NCI-H1092 treated with DMSO at 0.1 percent for 48 hours (cell line): ENCODE measurements at regions not wholly inside any gene's neighbourhood (a gene's known extent, or its start where the extent isn't known, plus 50 kb on each side); places are given as distances from the start of the nearest gene placed in this dataset.
"Not testable (repeated sequence)": the region's sequence is repeated elsewhere in the genome, so short reads cannot be mapped to it uniquely, and the experiment has no call there.

Experiments
- DNase-seq: peaks from one replicate; lab custom pipeline; 2025; lab: John Stamatoyannopoulos, UW

GRCh38 chr4:42284030-42284429 is 113.3 kb upstream of the SHISA3 start:
- DNase-seq, result no peak

- not testable (repeated sequence) for DNase-seq
Observed at GRCh38 chr4:42288876-42289275, 108.4 kb upstream of the SHISA3 start.

DNA sequence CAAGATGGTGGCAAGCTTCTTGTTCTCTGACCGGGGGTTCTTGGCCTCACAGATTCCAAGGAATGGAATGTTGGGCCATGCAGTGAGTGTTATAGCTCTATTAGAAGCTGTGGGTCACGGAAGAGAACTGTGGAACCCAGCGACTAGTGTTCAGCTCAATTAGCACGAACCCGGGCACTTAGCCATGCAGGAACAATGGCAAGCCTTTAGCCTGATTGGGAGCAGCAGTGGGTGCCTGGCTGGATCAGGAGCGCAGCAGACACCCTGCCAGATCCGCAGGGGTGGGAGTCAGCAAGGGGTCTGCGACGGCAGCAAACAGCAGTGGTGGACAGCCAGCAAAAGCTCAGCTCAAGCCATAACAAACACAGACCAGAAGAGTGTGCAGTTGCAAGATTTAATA is 105.1 kb upstream of the SHISA3 start:
- DNase-seq, result peak; percentile 25

DNA sequence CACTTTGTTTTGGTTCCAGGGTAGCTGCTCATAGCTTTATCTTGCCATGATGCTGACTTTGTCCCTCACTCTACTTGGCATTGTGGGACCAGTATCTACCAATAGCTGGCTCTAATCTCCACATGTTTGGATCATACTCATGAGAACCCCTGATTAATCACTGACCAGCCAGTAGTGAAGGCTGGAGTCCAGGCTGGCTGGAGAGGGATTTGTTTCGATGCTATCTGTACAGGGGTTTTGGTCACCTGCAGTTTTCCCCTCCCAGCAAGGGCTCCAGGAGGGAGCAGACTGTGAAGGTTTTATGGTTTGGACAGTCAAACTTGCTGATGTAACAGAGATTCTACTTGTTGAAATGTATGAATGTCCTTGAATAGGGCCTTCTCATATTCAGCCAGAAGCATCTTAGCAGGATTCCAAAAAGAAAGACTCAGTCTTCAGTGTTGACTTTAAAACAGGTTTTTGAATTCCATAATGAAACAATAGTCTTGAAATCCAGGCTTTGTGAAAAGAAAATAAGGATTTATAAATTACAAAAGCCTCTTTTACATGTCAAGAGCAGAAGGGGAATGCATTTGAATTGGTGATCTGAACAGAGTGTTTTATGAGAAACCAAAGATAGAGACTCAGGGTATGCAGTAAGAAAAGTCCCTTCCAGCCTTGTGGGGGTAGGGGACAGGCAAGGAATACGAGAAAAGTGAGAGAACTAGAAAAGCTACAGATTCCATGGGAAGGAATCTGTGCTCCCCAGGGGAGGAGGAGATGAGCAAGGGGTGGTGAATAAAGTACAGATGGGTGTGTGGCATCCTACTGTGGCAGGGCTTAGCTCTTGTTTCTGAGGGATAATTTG is 103.1 kb upstream of the SHISA3 start:
- no peak for DNase-seq

DNA sequence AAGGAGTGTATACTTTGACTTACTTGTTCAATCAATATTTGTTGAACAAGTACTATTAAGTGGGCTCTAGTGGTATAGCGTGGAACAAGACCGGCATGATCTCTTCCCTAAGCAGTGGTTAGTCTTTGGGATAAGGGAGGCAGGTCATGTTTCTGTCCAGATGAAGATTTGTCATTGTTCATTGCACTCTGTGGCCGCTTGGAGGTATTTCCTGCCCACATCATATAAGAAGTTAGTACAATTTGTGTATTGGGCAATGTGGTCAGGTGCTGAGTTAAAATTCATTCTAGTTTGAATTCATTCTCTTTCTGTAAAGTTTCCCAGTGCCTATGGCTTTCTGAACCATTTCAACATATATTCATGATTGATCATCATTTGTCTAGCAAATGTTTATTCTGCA is 101.1 kb upstream of the SHISA3 start:
- DNase-seq, result no peak

DNA sequence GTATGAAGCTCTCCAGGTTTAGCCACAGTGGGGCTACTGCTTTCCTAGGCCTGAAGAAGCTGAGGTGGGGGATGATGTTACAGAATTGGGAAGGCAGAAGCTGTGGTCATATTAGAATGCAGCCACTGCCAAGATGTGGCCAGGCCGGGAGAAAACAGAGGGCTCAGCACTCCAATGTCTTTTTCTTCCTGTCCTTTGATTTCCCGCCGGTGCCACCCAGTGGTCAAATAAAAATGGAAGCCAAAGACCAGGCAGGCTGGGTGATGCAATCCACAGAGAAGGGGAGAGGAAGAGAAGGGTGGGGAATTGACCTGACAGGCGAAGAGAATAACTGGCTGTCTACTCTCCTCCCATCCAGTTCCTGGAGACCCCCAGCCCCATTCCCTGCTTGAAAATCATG is 94.9 kb upstream of the SHISA3 start:
- DNase-seq, result peak; percentile 63

DNA sequence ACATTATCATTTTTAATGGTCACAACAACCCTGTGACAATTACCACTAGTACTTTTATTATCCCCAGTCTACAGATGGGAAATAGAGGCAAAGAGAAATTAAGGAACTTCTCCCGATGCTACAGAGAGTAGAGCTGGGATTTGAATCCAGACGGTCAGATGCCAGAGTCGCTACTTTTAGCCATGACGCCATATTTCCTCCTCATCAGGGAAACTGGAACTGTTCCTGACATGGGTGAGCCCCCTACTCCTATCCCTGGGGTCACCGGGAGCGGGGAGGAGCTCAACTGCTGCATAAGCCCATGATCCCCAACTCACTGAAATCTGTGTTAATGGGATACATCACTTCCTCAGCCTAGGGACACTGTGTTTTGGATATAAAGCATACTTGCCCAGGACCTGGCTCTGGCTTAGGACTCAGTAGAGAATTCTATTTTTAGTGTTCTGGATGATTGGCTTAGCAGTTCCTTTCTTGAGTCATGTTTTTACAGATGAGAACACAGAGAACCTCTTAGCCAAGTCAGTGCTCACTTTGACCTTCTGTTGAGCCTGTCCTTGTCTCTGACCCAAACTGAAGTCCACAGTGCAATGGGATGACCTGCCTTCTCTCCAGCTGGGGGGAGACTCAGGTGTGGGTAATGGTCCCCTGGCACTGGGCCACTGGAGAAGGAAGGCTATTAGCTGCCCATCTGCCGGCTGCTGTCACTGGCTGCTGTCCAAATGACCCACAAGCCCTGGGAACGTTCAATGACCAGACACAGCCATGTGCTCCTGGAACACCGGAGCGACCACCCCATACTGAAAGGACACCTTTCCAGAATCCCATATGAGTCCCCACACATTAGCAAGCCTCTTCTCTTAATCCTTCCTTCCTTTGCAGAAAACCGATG is 90.8 kb upstream of the SHISA3 start:
- peak; percentile 33 for DNase-seq

DNA sequence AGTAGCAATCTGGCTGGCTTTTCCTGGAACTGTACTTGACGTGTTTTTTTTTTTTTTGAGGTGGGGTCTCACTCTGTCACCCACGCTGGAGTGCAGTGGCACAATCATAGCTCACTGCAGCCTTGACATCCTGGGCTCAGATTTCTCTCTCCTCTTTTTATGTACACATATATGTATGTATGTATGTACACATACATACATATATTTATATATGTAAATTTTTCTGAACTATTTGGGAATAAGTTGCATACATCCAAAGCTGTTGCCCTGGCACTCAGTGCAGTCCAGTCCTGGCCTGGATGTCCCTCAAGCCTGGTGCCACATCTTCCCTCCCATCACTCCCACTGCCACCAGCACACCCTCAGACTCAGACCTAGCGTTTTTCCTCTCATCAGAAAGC is 89.0 kb upstream of the SHISA3 start:
- DNase-seq, result no peak

GRCh38 chr4:42309361-42310260 is 87.7 kb upstream of the SHISA3 start:
- DNase-seq, result no peak

- DNase-seq, result no peak
Observed at GRCh38 chr4:42310358-42310757, 86.9 kb upstream of the SHISA3 start.

- DNase-seq, result no peak
Observed at GRCh38 chr4:42310806-42311205, 86.5 kb upstream of the SHISA3 start.

- DNase-seq, result no peak
Observed at GRCh38 chr4:42311591-42311990, 85.7 kb upstream of the SHISA3 start.

- not testable (repeated sequence) for DNase-seq
Observed at GRCh38 chr4:42313420-42313819, 83.9 kb upstream of the SHISA3 start.

DNA sequence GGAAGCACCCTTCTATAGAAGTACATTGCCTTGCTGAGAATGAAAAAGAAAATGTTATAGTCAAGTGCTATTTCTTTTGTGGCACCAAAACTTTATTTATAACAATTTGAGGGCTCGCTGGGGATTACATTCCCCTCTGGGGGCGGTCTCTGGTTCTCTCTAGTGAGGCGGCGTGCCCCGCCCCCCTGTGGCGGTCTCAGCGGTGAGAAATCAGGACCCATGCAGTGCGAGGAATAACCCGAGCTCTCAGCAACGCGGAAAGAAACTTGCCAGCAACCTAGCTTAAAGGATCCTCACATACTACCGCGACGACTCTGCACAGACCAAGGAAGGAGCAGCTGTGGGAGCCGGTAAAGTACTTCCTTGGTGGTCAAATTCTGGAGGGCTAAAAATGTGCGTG is 83.4 kb upstream of the SHISA3 start:
- DNase-seq, result no peak

GRCh38 chr4:42315231-42315630 is 82.1 kb upstream of the SHISA3 start:
- DNase-seq, result no peak

DNA sequence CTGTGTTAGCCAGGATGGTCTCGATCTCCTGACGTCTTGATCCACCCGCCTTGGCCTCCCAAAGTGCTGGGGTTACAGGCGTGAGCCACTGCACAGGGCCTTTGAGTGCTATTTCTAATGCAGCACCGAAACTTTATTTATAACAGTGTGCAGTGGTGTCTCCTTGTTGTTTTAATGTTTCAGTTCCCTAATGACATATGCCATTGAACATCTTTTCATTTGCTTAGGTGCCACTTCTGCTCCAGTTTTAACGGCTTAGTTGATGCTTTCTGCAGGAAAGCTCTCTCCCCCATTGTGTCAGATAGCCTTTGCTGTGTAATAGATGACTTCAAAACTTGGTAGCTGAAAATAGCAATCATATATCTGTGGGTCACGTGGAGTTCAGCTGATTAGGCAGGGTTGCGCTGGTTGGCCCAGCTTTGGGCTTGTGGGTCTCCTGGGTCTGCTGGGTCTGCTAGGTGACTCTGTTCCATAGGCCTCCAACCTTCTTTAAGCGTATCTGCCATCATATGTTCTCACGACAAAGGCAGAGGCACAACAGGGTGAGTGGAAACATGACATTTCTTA is 76.4 kb upstream of the SHISA3 start:
- no peak for DNase-seq

- DNase-seq, result no peak
Observed at GRCh38 chr4:42326040-42326439, 71.2 kb upstream of the SHISA3 start.

DNA sequence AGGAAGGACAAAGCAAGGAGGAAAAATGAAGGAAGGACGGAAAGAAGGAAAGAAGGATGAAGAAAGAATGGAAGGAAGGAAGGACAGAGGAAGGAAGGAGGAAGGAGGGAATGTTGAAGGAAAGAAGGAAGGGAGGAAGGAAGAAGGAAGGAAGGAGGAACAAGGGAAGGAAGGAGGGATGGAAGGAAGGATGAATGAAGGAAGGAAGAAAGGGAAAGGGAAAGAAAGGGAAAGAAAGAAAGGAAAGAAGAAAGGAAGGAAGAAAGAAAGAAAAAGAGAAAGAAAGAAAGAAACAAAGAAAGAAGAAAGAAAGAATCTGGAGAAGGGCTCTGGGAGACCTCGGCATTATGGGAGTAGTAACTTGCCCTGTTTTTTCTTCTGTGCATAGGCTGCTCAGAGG is 70.8 kb upstream of the SHISA3 start:
- no peak for DNase-seq

DNA sequence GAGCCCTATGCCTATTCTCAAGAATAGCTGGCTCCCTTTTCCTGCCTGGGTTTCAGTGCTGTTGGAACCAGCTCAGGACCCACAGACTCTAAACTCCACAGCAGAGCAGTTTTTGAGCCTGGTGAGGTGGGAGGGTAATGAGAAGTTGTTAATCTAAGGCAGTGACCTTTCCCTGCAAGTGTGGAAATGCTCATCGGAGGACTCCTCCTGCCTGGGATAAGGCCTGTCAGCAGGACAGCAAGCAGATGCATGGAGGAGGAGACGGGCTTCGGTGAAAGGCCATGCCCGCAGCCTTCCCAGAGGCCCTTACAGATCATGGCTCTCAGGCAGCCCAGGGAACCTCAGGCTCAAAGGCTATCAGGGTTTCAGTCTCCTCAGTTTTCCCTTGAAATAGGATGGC is 70.0 kb upstream of the SHISA3 start:
- DNase-seq, result no peak

GRCh38 chr4:42328978-42329377 is 68.3 kb upstream of the SHISA3 start:
- DNase-seq, result no peak

GRCh38 chr4:42329421-42329820 is 67.9 kb upstream of the SHISA3 start:
- no peak for DNase-seq
